Psoas muscle (tissue), 7 donors: ENCODE measurements at regions not wholly inside any gene's neighbourhood (a gene's known extent, or its start where the extent isn't known, plus 50 kb on each side); places are given as distances from the start of the nearest gene placed in this dataset.

ENCODE experiments used
- ATAC-seq, 4 donors: fragments of 200-7000 bp; cut with Tn5 transposase; one replicate each; pipeline ENCODE4 v1.9.1; 2020; ENCODE audit warnings: moderate library complexity in 3 of 4, mild to moderate bottlenecking in 2 of 4
- DNase-seq, 2 donors: peaks; one replicate each; pipeline ENCODE4 v3.0.0-alpha.2; 2020
- H3K27ac ChIP-seq: fragments of 200-600 bp; one replicate; pipeline ENCODE4 v1.8.0; 2022
- H3K27me3 ChIP-seq, 3 donors: fragments of 200-600 bp in 1 of 3; one replicate each; pipeline versions ENCODE4 v1.6.1 to v1.8.0; 2013 to 2022; ENCODE audit warnings: low read length in 2 of 3, mild to moderate bottlenecking in 2 of 3, moderate library complexity in 1 of 3; ENCODE audit not compliant: insufficient read depth in 3 of 3
- H3K36me3 ChIP-seq, 2 donors: fragments of 200-600 bp in 1 of 2; one replicate each; pipeline versions ENCODE4 v1.6.1 to v1.8.0; 2013 to 2022; ENCODE audit warnings: low read depth in 1 of 2, mild to moderate bottlenecking in 1 of 2, moderate library complexity in 1 of 2; ENCODE audit not compliant: insufficient read depth in 1 of 2
- H3K4me1 ChIP-seq: fragments of 200-600 bp; one replicate; pipeline ENCODE4 v1.8.0; 2022
- H3K4me3 ChIP-seq: fragments of 200-600 bp; one replicate; pipeline ENCODE4 v1.8.0; 2022; ENCODE audit warnings: mild to moderate bottlenecking
- H3K9me3 ChIP-seq: fragments of 200-600 bp; one replicate; pipeline ENCODE4 v1.8.0; 2022
- WGBS, 3 donors: extraction: QIAGEN DNeasy Blood & Tissue Kit; methylation state at CpG; one replicate each; pipeline versions ENCODE4 v1.1.6 to v1.1.7; 2013; 5-methylcytosine and 5-hydroxymethylcytosine counted together
- intact Hi-C, 2 donors: fragments of 100-400 bp; cut with DNase I; formaldehyde crosslinking; loops; one replicate each; pipeline versions ENCODE4 v1.11.0 to v1.14.2; 2022
- TF ChIP-seq, protein P1 (sequence below): fragments of 200-600 bp; IDR thresholded peaks from one replicate; pipeline ENCODE4 v1.8.0; 2022; ENCODE audit warnings: antibody characterized with exemption
- donor health status: healthy with polysubstance abuse.
- donor health status: DM: no; HTN: no; CAD: no; lungs with moderate emphysema.
- donor health status: Bipolar disorder and iron deficiency.
- donor health status: healthy.
- donor health status: DM: yes; HTN: yes; CAD: no.
- donor health status: DM: no; HTN: no; CAD: no.
- donor health status: DM: yes; HTN: yes; CAD: no.

DNA sequence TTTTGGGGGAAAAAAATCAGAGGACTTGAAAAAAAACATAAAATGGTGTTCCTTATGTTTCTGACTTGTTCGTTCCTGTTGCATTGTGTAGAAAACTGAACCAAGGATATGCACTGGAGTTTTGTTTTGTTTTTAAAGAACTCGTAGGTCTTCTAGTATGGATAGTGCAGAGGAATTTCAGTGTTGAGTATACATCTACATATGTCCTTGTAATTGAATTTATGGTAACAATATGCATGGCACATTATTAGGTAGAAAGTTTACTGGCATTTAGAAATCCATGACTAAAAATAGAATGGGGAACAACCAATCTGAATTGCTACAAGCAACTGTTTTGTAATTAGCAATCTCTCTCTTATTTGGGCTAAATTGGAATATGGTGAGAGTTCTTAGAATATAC, 188.3 kb upstream of the ZRANB2 start:
- Histone ChIP-seq H3K4me3 (no peak overlapping the region), H3K27ac (no peak overlapping the region), H3K9me3 (no peaks in the 10 kb centered on the region), H3K4me1 (no peaks in the 10 kb centered on the region), H3K36me3 (no peaks in the 10 kb centered on the region), H3K27me3 (no peaks in the 10 kb centered on the region)
- ATAC-seq = no peak
- TF ChIP-seq, protein P1, sequence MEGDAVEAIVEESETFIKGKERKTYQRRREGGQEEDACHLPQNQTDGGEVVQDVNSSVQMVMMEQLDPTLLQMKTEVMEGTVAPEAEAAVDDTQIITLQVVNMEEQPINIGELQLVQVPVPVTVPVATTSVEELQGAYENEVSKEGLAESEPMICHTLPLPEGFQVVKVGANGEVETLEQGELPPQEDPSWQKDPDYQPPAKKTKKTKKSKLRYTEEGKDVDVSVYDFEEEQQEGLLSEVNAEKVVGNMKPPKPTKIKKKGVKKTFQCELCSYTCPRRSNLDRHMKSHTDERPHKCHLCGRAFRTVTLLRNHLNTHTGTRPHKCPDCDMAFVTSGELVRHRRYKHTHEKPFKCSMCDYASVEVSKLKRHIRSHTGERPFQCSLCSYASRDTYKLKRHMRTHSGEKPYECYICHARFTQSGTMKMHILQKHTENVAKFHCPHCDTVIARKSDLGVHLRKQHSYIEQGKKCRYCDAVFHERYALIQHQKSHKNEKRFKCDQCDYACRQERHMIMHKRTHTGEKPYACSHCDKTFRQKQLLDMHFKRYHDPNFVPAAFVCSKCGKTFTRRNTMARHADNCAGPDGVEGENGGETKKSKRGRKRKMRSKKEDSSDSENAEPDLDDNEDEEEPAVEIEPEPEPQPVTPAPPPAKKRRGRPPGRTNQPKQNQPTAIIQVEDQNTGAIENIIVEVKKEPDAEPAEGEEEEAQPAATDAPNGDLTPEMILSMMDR = no peak
- intact Hi-C loops = no loop called here
- no peak for DNase-seq
- 58 to 69% (median 69%) methylated on average over 2 of the region's 2 CpGs for WGBS, 3 donors

DNA sequence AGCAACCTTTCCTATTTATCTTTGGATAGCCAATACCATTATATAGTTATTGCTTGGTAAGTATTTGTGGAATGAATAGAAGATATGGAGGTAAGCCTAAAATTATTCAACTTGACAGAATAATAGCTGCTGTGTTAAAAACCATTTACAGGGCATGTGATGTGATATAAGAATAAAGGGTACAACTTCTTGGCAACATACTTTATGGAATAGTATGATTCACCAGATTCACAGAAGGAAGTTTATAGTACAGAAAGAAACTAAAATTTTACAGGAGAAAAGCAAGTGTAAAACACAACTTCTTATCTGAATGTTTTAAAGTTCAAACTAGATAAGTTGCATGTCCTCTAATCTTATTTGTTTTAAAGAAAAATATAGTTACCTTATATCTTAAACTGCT, 186.4 kb upstream of the ZRANB2 start:
- H3K27me3 ChIP-seq = no peaks in the 10 kb centered on the region
- no peak overlapping the region for H3K4me3 ChIP-seq
- DNase-seq = no peak
- H3K9me3 ChIP-seq = no peaks in the 10 kb centered on the region
- intact Hi-C loops = no loop called here
- H3K4me1 ChIP-seq = no peaks in the 10 kb centered on the region
- TF ChIP-seq, protein P1 = no peak
- ATAC-seq = no peak
- H3K36me3 ChIP-seq = no peaks in the 10 kb centered on the region
- no peak overlapping the region for H3K27ac ChIP-seq

DNA sequence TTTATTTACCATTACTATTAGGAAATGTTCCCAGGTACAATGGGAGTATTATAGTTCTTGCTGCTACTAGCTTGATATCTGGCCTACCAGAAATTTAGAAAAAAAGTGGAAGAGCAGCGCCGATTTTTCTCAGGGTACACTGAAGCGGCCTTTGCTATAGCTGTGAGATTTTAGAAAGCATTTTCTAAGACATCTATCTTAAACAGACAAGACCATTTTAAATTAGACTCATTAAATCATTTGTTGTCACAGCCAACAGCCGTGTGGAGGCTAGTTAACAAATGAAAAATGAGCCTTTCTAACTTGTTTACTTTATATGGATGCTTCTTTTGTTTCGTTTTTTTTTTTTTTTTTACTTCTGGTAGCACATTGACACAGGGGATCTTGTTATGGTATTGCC, 183.2 kb upstream of the ZRANB2 start:
- no peak for ATAC-seq
- H3K27ac ChIP-seq = no peak overlapping the region
- H3K4me3 ChIP-seq = no peak overlapping the region
- no peak for DNase-seq
- no peaks in the 10 kb centered on the region for H3K27me3 ChIP-seq
- 58 to 67% (median 65%) methylated on average over 5 of the region's 5 CpGs for WGBS, 3 donors
- intact Hi-C loops = no loop called here
- H3K36me3 ChIP-seq = no peaks in the 10 kb centered on the region
- no peaks in the 10 kb centered on the region for H3K9me3 ChIP-seq
- no peaks in the 10 kb centered on the region for H3K4me1 ChIP-seq
- TF ChIP-seq, protein P1 = no peak

DNA sequence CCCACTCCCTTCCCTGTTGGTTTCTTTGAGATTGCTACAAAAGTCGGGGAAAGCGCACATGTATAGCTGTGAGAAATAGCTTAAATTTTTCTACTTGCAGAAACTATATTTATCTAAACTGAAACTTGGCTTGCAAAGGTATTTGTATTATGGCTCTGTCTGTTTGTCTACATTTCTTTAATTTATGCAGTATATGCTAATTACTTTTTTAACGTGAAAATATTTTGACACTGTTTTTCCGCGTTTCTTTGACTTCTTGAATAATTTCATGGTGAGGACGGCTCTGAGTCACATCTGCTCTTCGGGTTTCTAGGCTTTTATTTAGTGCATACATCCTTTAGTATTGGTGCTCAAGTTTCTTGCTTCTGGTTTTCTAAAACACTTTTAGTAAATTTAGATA, 182.1 kb upstream of the ZRANB2 start:
- 59 to 69% (median 65%) methylated on average over 7 of the region's 7 CpGs for WGBS, 3 donors

DNA sequence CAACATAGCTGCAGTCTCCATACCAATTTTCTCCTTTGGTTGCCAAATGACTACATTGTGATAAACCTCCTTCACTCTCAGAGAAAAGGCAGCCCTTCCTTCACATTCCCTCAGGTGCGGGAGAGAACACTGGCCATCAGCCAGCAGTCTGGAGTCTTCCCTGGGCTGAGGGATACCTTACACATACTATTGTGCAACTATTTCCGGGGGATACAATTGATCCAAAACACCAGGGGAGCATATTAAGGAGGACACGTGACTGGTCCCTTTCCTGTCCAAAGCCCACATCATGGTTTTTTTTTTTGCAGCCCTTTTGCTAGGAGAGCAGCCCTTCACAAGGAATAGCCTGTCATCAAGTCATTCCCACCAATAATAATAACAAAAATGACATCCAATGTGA, 172.1 kb upstream of the ZRANB2 start:
- Histone ChIP-seq H3K9me3 (no peaks in the 10 kb centered on the region), H3K27me3 (no peaks in the 10 kb centered on the region), H3K4me1 (no peaks in the 10 kb centered on the region), H3K36me3 (no peaks in the 10 kb centered on the region), H3K4me3 (no peak overlapping the region), H3K27ac (no peak overlapping the region)
- ATAC-seq = no peak
- TF ChIP-seq, protein P1 = no peak
- intact Hi-C loops = no loop called here
- 45 to 67% (median 47%) methylated on average over 3 of the region's 3 CpGs for WGBS, 3 donors
- DNase-seq = no peak

More for the DNA sequence above, 182.1 kb upstream of the ZRANB2 start:
- no peak for ATAC-seq
- H3K4me3 ChIP-seq = no peak overlapping the region
- TF ChIP-seq, protein P1 = no peak
- no peak overlapping the region for H3K27ac ChIP-seq
- H3K4me1 ChIP-seq = no peaks in the 10 kb centered on the region
- H3K9me3 ChIP-seq = no peaks in the 10 kb centered on the region
- no peak for DNase-seq
- intact Hi-C loops = no loop called here
- no peaks in the 10 kb centered on the region for H3K27me3 ChIP-seq
- no peaks in the 10 kb centered on the region for H3K36me3 ChIP-seq
